HG02870 (cell line): ENCODE measurements at regions not wholly inside any gene's neighbourhood (a gene's known extent, or its start where the extent isn't known, plus 50 kb on each side); places are given as distances from the start of the nearest gene placed in this dataset.

Experiments used
- ATAC-seq: cut with Tn5 transposase; IDR thresholded peaks from one replicate; pipeline ENCODE4 v1.9.1; 2021; ENCODE audit warnings: mild to moderate bottlenecking, moderate library complexity; ENCODE audit not compliant: unreplicated experiment

- ATAC-seq: no peak
Measured at GRCh38 chr16:73547552-73548403, 499.9 kb upstream of the ZFHX3 start.

GRCh38 chr16:73546341-73546845 lies 498.5 kb upstream of the ZFHX3 start:
- no peak for ATAC-seq

GRCh38 chr16:73545755-73546154 lies 497.8 kb upstream of the ZFHX3 start:
- no peak for ATAC-seq

GRCh38 chr16:73545290-73545689 lies 497.4 kb upstream of the ZFHX3 start:
- no peak for ATAC-seq

GRCh38 chr16:73544826-73545225 lies 496.9 kb upstream of the ZFHX3 start:
- no peak for ATAC-seq

- ATAC-seq: no peak
Measured at GRCh38 chr16:73543970-73544599, 496.2 kb upstream of the ZFHX3 start.

GRCh38 chr16:73543331-73543969 lies 495.5 kb upstream of the ZFHX3 start:
- no peak for ATAC-seq

- no peak for ATAC-seq
Measured at GRCh38 chr16:73542885-73543284, 495.0 kb upstream of the ZFHX3 start.

- no peak for ATAC-seq
Measured at GRCh38 chr16:73537921-73538320, 490.0 kb upstream of the ZFHX3 start.

GRCh38 chr16:73536931-73537330 lies 489.0 kb upstream of the ZFHX3 start:
- no peak for ATAC-seq

- no peak for ATAC-seq
Measured at GRCh38 chr16:73531021-73531420, 483.1 kb upstream of the ZFHX3 start.

- no peak for ATAC-seq
Measured at GRCh38 chr16:73530529-73530928, 482.6 kb upstream of the ZFHX3 start.

GRCh38 chr16:73529303-73530012 lies 481.5 kb upstream of the ZFHX3 start:
- no peak for ATAC-seq

GRCh38 chr16:73527187-73527586 lies 479.3 kb upstream of the ZFHX3 start:
- ATAC-seq: no peak

- no peak for ATAC-seq
Measured at GRCh38 chr16:73526011-73526804, 478.3 kb upstream of the ZFHX3 start.

GRCh38 chr16:73523209-73523608 lies 475.3 kb upstream of the ZFHX3 start:
- no peak for ATAC-seq

- ATAC-seq: no peak
Measured at GRCh38 chr16:73521499-73521898, 473.6 kb upstream of the ZFHX3 start.

GRCh38 chr16:73515616-73516015 lies 467.7 kb upstream of the ZFHX3 start:
- ATAC-seq: no peak

GRCh38 chr16:73510852-73511251 lies 462.9 kb upstream of the ZFHX3 start:
- ATAC-seq: no peak

GRCh38 chr16:73506568-73507056 lies 458.7 kb upstream of the ZFHX3 start:
- ATAC-seq: no peak
